CMK (cell line): ENCODE measurements at regions not wholly inside any gene's neighbourhood (a gene's known extent, or its start where the extent isn't known, plus 50 kb on each side); places are given as distances from the start of the nearest gene placed in this dataset.
"Not testable (repeated sequence)": the region's sequence is repeated elsewhere in the genome, so short reads cannot be mapped to it uniquely, and the experiment has no call there.

Source experiments
- DNase-seq: peaks from one replicate; pipeline ENCODE4 v3.0.0-alpha.2; 2010; ENCODE audit warnings: low read depth

DNA sequence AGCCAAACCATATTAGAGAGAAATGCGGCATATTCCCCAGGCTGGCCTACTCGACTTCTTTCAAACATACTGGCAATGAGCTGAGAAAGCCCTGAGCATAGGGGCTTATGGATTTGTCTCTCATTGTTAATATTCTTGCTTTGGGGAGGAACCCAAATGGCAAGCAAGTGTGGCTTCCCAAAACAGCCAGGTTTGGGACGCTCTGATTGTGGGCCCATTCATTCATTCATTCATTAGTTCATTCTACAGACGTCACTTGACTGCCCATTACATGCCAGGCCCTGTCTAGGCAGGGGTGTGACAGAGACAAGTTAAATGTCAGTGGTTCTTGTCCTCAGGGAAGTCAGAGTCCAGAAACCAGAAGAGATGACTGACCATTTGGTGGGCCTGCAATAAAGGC lies 77.4 kb upstream of the THBS1 start:
- DNase-seq, result no peak

DNA sequence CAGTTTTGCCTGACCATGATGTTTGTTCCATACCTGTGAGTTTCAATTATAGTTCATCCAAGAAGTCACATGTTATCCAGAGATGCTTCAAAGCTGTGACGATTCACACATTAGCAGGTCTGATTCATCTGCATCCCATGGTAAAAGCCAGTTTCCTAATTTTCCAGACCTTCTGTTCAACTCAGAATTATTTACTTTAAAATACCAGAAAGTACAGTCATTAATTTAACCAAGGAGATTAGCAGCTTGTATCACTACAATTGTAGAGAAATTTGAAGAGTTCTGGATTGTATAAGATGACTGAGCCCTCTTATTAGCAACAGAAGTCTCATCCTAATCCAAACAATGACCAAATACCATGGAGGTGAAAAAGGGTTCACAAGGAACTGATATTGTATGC lies 76.1 kb upstream of the THBS1 start:
- DNase-seq, result no peak

DNA sequence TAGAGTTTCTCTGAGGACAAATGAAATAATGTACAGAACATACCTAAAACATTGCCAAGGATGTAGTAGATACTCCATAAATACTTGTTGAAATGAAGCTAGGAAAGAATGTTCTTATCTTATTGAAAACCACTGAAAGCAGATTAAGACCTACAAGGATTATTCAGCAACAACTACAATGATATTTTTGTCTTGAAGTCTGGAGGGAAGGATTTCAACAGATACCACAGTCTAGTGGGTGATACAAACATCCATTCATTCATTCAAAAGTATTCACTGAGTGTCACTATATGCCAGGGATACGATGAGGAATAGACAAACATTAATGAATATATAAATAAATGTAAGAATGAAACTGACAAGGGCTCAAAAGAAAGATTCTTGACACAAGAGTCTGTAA lies 74.7 kb upstream of the THBS1 start:
- DNase-seq, result no peak

DNA sequence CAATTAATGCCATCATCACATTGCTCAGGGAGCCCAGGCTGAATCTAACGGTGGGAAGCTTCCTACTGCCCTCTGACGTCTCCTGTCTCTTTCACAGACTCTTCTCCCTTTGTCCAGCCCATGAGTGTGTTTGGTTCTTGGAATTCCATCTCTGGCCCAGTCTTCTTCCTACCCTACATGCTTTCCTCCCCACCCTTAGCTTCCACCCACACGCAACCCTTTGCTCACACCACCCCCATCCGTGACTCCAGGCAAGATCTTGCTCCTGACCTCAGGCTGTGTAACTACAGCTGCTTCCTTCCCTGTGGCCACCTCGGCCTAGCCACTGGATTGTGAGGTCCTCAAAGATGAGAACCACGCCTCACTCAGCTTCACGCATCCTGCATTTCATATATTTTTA lies 72.3 kb upstream of the THBS1 start:
- peak; percentile 45 for DNase-seq

DNA sequence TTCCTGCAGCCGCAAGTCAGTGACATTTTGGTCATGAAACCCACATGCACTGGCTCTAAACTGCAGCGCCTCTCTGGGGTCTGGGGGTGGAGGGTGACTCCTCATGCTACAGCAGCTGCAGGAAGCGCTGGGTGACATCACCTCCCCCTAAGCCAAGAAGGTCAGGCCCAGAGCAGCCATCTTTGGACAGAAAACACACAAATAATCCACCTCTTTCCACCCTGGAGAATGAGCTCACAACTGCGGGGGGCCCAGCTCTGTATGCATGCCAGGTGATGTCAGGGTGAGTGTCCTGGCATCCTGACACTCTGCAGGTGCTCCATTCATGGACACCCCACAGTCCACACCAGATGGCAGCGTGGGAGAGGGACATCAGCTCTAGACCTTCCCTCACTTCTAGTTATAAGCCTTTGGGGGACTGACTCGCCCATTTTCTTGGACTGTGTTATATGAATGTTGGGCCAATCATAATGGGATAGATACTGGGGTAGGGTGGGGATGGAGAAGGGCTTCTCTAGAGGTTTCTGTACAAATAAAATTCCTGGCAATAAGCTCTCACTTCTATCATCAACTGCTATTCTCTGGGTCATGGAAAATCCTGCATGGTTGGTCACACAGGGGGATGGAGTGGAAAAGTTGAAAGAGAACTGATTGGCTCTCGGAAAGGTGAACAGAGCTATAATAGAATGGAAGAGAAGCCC lies 70.7 kb upstream of the THBS1 start:
- no peak for DNase-seq

DNA sequence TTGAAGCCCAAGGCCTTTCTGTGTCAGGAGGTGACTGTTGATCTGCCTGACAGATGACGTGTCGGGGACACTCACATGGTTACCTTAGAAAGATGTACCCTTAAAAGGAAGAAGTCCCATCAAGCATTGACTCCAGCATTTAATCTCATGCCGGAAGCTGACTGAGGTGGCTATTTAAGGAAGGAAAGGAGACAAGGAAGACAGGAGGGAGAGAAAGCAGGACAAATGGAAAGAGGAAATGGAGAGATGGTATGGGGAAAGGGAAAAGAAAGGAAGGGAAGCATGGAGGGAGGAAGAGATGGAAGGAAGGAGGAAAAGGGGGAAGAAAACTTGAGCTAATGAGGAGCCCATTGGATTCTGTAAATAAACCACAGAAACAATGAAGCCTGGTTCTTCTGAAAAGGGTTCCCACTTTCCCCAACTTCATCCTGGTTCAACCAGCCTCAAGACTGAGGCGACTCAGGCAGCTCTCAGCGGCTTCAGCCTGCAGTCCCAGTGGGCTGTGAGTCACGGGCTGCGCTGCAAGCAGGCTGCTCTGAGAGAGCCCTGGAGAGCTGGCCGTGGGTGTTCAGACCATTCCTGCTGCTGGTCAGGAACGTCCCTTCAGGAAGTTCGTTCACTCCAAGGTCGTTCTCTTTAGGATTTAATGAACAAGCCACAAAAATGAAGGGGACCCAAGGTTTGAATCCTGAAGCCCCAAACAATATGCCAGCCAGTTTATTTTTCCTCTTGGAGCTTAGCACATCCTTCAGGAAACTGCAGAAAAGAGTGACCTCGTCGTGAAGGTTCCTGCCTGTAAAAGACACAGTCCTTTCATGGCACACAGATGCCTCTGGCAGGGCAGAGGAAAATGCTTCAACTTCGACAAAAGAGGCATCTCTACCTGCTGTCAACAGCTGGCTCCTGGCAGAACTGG lies 69.6 kb upstream of the THBS1 start:
- DNase-seq, result no peak

DNA sequence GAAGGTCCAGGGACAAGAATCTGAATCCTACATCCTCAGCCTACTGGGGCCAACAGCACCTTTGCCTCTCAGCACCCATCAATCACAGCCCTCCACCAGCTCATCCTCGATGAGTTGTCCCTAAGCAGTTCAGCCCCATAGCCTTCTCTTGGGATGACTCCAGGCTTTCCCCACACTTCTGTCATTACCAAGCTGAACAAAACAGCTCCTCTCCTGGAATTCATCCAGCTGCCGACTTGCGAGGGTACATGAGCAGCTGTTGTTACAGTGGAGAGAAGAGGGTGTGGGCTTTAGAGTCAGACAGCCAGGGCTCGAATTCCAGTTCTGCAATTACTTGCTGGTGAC lies 69.0 kb upstream of the THBS1 start:
- DNase-seq, result no peak

DNA sequence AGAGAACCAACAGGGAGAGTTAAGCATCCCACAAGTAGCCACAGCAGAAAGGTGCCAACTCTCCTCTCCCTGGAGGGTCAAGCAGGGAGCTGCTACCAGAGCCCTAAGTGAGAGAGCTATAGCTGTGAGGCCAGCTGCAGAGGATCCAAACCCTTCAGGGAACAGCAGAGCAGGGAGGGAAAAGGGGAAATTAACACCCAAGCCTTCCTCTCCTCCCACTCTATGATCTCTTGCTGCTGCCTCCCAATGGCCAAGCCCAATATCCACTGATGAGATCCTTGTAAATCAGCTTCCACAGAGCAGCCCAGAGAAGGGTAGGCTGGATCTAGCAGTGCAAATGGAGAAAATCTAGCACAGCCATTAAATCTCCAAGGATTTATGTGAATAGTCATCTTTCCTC lies 68.2 kb upstream of the THBS1 start:
- no peak for DNase-seq

DNA sequence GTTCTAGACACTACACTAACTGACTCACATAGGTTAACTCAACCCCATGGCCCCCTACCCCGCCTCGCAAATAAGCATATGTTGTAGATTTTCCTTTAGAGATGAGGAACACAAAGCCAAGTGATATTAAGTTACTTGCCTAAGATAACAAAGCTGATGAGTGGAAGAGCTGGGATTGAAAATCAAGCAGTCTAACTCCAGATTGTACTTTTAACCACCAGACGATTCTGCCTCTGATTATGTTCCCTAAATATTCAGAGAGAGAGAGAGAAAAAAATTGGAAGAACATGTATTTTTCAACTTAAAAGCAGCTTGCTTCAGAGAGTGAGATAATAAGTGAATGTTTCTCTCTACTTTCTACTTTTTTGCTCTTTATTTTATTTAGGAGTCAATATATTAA lies 66.9 kb upstream of the THBS1 start:
- DNase-seq, result no peak

DNA sequence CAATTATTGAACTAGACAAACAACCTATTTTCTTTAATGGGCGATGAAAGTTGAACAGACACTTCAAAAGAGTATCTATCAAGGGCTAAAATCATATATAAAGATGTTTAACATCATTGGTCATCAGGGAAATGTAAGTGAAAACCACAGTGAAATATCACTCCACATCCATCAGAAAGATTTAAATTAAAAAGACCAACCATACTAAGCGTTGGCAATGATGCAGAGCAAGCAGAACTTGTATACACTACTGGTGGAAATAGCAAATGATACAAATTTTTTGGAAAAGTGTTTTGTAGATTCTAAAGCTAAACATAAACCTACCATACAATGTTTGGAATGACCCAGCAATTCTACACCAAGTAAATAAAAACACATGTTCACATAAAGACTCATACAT lies 65.9 kb upstream of the THBS1 start:
- DNase-seq, result no peak

DNA sequence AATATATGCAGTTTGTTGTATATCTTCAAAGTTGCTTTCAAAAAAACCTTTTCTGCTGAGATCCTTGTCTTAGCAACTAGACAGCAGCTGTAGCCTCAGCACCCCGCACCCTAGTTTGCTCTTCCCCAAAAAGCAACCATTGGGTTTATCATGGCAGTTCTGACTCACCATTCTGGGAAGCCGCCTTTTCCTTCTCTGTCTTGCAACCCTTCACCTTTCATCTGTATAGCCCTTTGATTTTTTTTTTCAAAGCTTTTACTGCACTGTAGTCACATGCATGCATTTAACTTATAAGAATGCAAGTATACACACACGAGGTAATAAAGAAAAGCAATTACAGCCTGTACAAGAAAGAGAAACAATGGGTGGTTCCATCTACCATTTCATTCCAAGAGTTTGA lies 65.1 kb upstream of the THBS1 start:
- no peak for DNase-seq

DNA sequence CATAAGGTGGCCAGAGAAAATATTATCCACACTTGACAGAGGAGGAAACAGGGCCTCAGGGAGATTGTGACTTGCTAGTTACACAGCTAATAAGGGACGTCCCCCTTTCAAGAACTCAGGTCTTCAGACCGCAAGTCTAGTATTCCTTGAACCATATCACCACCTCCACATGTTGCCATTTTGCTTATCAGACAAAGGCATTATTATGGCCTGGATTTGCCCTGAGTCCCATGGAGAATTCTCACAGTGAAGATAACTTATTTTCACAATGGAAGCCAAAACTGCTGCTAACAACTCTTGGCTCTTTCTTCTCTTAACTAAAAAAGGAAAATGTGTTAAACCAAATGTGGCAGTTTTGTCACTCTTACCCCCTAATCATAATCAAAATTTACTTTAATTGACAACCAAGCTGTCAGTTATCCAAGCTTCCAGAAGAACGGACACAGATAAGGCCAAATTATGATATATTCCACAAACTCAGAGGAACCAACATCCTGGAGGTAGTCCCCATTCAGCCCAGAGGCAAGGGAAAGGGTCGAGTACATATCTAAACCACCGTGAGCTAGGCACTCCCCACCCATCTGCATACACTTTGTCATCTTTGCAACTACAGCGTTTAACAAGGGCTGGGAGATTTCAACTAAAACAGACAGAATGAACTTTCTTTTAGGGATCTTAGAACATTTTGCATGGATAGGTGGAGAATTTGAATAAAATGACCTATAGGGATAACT lies 63.6 kb upstream of the THBS1 start:
- DNase-seq, result peak; percentile 81

DNA sequence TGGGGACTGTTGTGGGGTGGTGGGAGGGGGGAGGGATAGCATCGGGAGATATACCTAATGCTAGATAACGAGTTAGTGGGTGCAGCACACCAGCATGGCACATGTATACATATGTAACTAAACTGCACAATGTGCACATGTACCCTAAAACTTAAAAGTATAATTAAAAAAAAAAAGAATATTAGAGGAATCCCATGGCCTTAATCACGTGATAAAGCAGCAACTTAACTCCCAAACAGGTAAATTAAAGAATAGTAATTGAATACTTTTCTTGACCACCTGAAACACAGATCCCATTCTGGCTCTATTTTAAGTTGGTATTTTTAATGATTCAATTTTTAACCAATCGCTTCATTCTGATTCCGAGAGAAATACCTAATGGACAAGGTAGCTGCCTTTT lies 56.9 kb upstream of the THBS1 start:
- DNase-seq, result not testable (repeated sequence)

DNA sequence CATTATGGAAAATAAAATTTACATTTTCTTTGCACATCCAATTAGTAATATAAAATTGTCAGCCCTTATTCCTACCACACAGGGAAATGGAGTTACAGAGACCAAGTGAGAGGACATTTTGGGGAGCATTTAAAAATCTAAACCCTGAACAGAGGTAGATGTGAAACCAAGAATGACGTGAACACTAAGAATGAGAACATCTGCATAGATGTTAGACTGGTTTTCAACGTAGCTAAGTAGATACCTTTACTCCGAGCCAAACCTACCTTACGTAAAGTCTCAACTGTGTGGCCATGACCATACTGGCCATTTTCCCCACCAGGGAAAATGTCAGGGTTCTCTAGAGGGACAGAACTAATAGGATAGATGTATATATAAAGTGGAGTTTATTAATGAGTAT lies 51.4 kb upstream of the THBS1 start:
- no peak for DNase-seq

DNA sequence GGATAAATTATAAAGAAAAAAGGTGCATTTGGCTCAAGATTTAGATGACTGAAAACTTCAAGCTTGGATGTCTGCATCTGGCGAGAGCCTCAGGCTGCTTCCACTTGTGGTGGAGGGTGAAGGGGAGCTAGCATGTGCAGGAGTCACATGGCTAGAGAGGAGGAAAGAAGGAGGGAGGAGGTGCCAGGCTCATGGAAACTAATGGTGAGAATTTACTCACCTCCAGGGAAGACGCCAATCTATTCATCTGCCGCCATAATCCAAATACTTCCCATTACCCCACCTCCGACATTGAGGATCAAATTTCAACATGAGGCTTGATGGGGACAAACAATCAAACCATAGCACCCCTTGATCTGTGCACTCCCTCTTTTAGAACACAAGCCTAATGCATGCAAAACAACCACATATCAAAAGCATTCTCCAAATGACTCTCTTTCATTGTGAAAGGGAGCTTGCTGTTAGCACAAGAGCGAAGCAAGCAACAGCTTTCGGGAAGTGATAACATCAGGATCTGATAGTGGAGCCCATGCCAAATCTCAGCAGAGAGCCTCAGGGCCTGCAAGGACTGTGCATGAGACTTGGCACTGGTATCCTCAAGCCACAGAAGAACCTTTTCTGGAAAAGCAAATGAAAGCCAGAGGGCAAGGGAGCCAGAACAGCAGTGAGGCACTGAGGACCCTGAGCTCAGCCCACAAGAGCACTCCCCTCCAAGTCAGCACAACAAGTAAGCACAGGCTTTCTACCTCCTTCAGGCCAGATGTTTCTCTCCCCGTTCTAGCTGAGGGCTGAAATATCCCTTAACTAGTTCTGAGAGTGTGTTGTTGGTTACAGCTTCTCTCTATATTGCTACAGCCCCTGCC lies 50.2 kb upstream of the THBS1 start:
- no peak for DNase-seq
